ENCODE measurements at regions not wholly inside any gene's neighbourhood (a gene's known extent, or its start where the extent isn't known, plus 50 kb on each side); places are given as distances from the start of the nearest gene placed in this dataset.
"Not testable (repeated sequence)": the region's sequence is repeated elsewhere in the genome, so short reads cannot be mapped to it uniquely, and the experiment has no call there.

GRCh38 chr9:82052081-82052480 lies 63.5 kb downstream of the SPATA31D1 start:
- DNase-seq: no peak

GRCh38 chr9:82054264-82055015 lies 65.9 kb downstream of the SPATA31D1 start:
- no peak for DNase-seq

- DNase-seq: no peak
These were observed 69.2 kb downstream of the SPATA31D1 start for GRCh38 chr9:82057805-82058204.

- DNase-seq: not testable (repeated sequence)
These were observed 73.2 kb downstream of the SPATA31D1 start for GRCh38 chr9:82061801-82062200.

GRCh38 chr9:82062245-82062644 lies 73.7 kb downstream of the SPATA31D1 start:
- DNase-seq: no peak

GRCh38 chr9:82073551-82074543 lies 85.3 kb downstream of the SPATA31D1 start:
- no peak for DNase-seq

GRCh38 chr9:82080265-82080664 lies 91.7 kb downstream of the SPATA31D1 start:
- no peak for DNase-seq

- no peak for DNase-seq
These were observed 92.9 kb downstream of the SPATA31D1 start for GRCh38 chr9:82081496-82081895.

- DNase-seq: no peak
These were observed 94.0 kb downstream of the SPATA31D1 start for GRCh38 chr9:82082563-82082962.

GRCh38 chr9:82088591-82088990 lies 100.0 kb downstream of the SPATA31D1 start:
- no peak for DNase-seq

GRCh38 chr9:82090046-82090445 lies 101.5 kb downstream of the SPATA31D1 start:
- DNase-seq: no peak

GRCh38 chr9:82091100-82091499 lies 102.5 kb downstream of the SPATA31D1 start:
- DNase-seq: no peak

GRCh38 chr9:82091610-82092009 lies 103.0 kb downstream of the SPATA31D1 start:
- DNase-seq: no peak

- DNase-seq: no peak
These were observed 112.9 kb downstream of the SPATA31D1 start for GRCh38 chr9:82101475-82101874.

GRCh38 chr9:82104252-82104651 lies 115.7 kb downstream of the SPATA31D1 start:
- no peak for DNase-seq

- DNase-seq: no peak
These were observed 117.2 kb downstream of the SPATA31D1 start for GRCh38 chr9:82105729-82106128.

GRCh38 chr9:82106536-82106935 lies 118.0 kb downstream of the SPATA31D1 start:
- no peak for DNase-seq

GRCh38 chr9:82108474-82108873 lies 119.9 kb downstream of the SPATA31D1 start:
- DNase-seq: no peak

- DNase-seq: no peak
These were observed 120.4 kb downstream of the SPATA31D1 start for GRCh38 chr9:82108941-82109340.

- DNase-seq: no peak
These were observed 121.1 kb downstream of the SPATA31D1 start for GRCh38 chr9:82109626-82110025.

- no peak for DNase-seq
These were observed 122.3 kb downstream of the SPATA31D1 start for GRCh38 chr9:82110881-82111280.

- no peak for DNase-seq
These were observed 126.8 kb downstream of the SPATA31D1 start for GRCh38 chr9:82115331-82115730.

GRCh38 chr9:82115900-82116299 lies 127.3 kb downstream of the SPATA31D1 start:
- no peak for DNase-seq

- no peak for DNase-seq
These were observed 128.0 kb downstream of the SPATA31D1 start for GRCh38 chr9:82116556-82116955.

Data from CD4-positive, alpha-beta T cell treated with Interleukin-17A for 1 hour (primary cell).